ENCODE measurements at regions not wholly inside any gene's neighbourhood (a gene's known extent, or its start where the extent isn't known, plus 50 kb on each side); places are given as distances from the start of the nearest gene placed in this dataset.
A peak's percentile ranks its signal among the peaks of the same experiment; 100 is the strongest.

GRCh38 chr14:95979339-95980042 lies 59.7 kb upstream of the C14orf132 start:
- H3K4me2 ChIP-seq (ENCODE audit: low read length, poor library complexity, severe bottlenecking) = no peak overlapping the region
- H2BK12ac ChIP-seq (ENCODE audit: low read length in 2 of 2) = no peak overlapping the region
- H3K36me3 ChIP-seq (ENCODE audit: control insufficient read depth in 1 of 2, insufficient read depth in 2 of 2, low read depth in 1 of 2, low read length in 2 of 2) = no peaks in the 10 kb centered on the region
- no peak overlapping the region for H3K4me3 ChIP-seq (ENCODE audit: insufficient read depth in 1 of 2, low read depth in 1 of 2, low read length in 2 of 2)
- H3K27ac ChIP-seq (ENCODE audit: low read length, poor library complexity, severe bottlenecking) = no peak overlapping the region
- H3K14ac ChIP-seq (ENCODE audit: low read length in 2 of 2) = no peak overlapping the region
- no peak overlapping the region for H4K8ac ChIP-seq (ENCODE audit: low read length)
- H2BK120ac ChIP-seq (ENCODE audit: low read depth, low read length) = no peak overlapping the region
- H3K4me1 ChIP-seq (ENCODE audit: control insufficient read depth, insufficient read depth, low read depth, low read length) = peaks cover 2% of the 10 kb centered on the region
- no peaks in the 10 kb centered on the region for H3K79me1 ChIP-seq (replicated peaks; ENCODE audit: low read length, poor library complexity, severe bottlenecking)
- H3K4ac ChIP-seq (ENCODE audit: low read depth in 1 of 2, low read length in 2 of 2) = no peak overlapping the region
- H3K27me3 ChIP-seq (ENCODE audit: control insufficient read depth in 1 of 2, insufficient read depth in 1 of 2, low read length in 2 of 2) = peaks cover 43 to 50% of the 10 kb centered on the region in 2 experiments
- no peak overlapping the region for H2AK5ac ChIP-seq (ENCODE audit: low read length, severe bottlenecking)
- H2BK15ac ChIP-seq (ENCODE audit: low read depth, poor library complexity, severe bottlenecking) = no peak overlapping the region
- no peak overlapping the region for H4K91ac ChIP-seq (ENCODE audit: low read length)
- H3K23ac ChIP-seq (ENCODE audit: low read length in 2 of 2) = no peak overlapping the region
- no peaks in the 10 kb centered on the region for H3K9me3 ChIP-seq (ENCODE audit: control insufficient read depth, low read length)
- WGBS = 14% methylated on average over 6 of the region's 7 CpGs
- no peak overlapping the region for H3K18ac ChIP-seq (ENCODE audit: low read depth in 1 of 2, low read length in 2 of 2)
- DNase-seq = no peak
- H2AFZ ChIP-seq (ENCODE audit: low read depth, low read length) = no peak overlapping the region
- H3K9ac ChIP-seq (ENCODE audit: low read length) = no peak overlapping the region
- no peak overlapping the region for H2BK5ac ChIP-seq (ENCODE audit: low read depth, low read length, poor library complexity, severe bottlenecking)

DNA sequence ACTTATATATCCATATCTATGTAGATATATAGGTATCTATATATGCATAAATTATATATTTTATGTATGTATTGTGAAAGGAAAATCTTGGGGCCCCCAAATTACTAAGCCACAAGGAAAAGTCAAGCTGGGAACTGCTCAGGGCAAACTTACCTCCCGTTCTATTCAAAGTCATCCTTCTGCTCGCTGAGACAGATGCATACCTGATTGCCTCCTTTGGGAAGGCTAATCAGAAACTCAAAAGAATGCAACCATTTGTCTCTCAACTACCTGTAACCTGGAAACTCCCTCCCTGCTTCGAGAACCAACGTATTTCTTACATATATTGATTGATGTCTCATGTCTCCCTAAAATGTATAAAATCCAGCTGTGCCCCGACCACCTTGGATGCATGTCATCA lies 58.8 kb upstream of the C14orf132 start:
- no peak overlapping the region for H3K23ac ChIP-seq (ENCODE audit: low read length in 2 of 2)
- WGBS = 18% methylated on average over 5 of the region's 5 CpGs

DNA sequence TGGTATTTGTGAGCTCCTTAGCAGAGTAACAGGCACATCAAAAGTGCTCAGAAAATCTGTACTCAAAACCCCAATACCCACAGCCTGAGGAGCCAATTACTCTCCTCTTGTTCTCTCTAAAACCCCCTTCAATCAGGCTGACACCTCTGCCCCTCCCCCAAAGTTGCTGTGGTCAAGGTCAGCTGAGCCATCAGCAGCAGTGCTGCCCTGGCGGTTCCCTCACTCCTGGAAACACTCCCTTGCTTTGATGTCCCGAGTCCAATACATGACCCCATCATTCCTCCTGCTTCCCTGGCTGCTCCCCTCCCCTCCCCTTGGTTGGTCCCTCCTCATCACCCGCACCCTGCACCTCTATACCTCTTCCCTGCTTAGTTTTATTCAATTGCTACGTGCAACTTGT lies 57.2 kb upstream of the C14orf132 start:
- WGBS = 65% methylated on average over 4 of the region's 4 CpGs
- no peak overlapping the region for H3K18ac ChIP-seq (ENCODE audit: low read depth in 1 of 2, low read length in 2 of 2)
- H3K23ac ChIP-seq (ENCODE audit: low read length in 2 of 2) = no peak overlapping the region

More for the DNA sequence above, 58.8 kb upstream of the C14orf132 start:
- H3K14ac ChIP-seq (ENCODE audit: low read length in 2 of 2) = no peak overlapping the region
- H3K27me3 ChIP-seq (ENCODE audit: control insufficient read depth in 1 of 2, insufficient read depth in 1 of 2, low read length in 2 of 2) = peaks cover 43 to 54% of the 10 kb centered on the region in 2 experiments
- no peak overlapping the region for H3K4ac ChIP-seq (ENCODE audit: low read depth in 1 of 2, low read length in 2 of 2)
- no peak overlapping the region for H3K9ac ChIP-seq (ENCODE audit: low read length)
- H3K18ac ChIP-seq (ENCODE audit: low read depth in 1 of 2, low read length in 2 of 2) = no peak overlapping the region
- H3K9me3 ChIP-seq (ENCODE audit: control insufficient read depth, low read length) = no peaks in the 10 kb centered on the region
- H3K4me1 ChIP-seq (ENCODE audit: control insufficient read depth, insufficient read depth, low read depth, low read length) = peaks cover 2% of the 10 kb centered on the region
- H2AK5ac ChIP-seq (ENCODE audit: low read length, severe bottlenecking) = no peak overlapping the region
- no peak overlapping the region for H2AFZ ChIP-seq (ENCODE audit: low read depth, low read length)
- H2BK120ac ChIP-seq (ENCODE audit: low read depth, low read length) = no peak overlapping the region
- no peak overlapping the region for H3K4me3 ChIP-seq (ENCODE audit: insufficient read depth in 1 of 2, low read depth in 1 of 2, low read length in 2 of 2)
- no peak overlapping the region for H3K4me2 ChIP-seq (ENCODE audit: low read length, poor library complexity, severe bottlenecking)
- H3K79me1 ChIP-seq (replicated peaks; ENCODE audit: low read length, poor library complexity, severe bottlenecking) = no peaks in the 10 kb centered on the region
- no peak overlapping the region for H2BK12ac ChIP-seq (ENCODE audit: low read length in 2 of 2)
- no peak overlapping the region for H2BK5ac ChIP-seq (ENCODE audit: low read depth, low read length, poor library complexity, severe bottlenecking)
- no peak for DNase-seq
- no peaks in the 10 kb centered on the region for H3K36me3 ChIP-seq (ENCODE audit: control insufficient read depth in 1 of 2, insufficient read depth in 2 of 2, low read depth in 1 of 2, low read length in 2 of 2)
- H4K8ac ChIP-seq (ENCODE audit: low read length) = no peak overlapping the region
- H3K27ac ChIP-seq (ENCODE audit: low read length, poor library complexity, severe bottlenecking) = no peak overlapping the region
- H4K91ac ChIP-seq (ENCODE audit: low read length) = no peak overlapping the region
- H2BK15ac ChIP-seq (ENCODE audit: low read depth, poor library complexity, severe bottlenecking) = no peak overlapping the region

DNA sequence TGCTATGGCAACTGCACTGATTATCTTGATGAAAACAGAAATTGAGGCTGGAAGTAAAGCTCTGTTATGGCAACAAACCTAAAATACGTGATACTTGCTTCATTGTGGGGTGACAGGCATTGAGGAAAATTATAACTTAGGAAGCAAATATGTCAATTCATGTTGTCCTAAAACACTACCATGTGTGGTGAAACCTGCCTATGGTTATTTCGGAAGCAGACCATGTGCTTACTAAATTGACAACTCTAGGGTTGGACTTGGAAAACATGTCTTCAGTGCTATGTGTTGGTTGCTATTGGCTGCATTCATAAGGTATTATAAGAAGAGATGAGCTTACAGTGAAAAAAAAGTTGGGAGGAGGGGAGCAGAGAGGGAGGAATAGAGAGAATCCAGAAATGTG lies 55.0 kb upstream of the C14orf132 start:
- Histone ChIP-seq H3K27me3 (ENCODE audit: control insufficient read depth in 1 of 2, insufficient read depth in 1 of 2, low read length in 2 of 2) (peaks cover 43 to 57% of the 10 kb centered on the region in 2 experiments), H2BK15ac (ENCODE audit: low read depth, poor library complexity, severe bottlenecking) (no peak overlapping the region), H4K8ac (ENCODE audit: low read length) (no peak overlapping the region), H3K36me3 (ENCODE audit: control insufficient read depth in 1 of 2, insufficient read depth in 2 of 2, low read depth in 1 of 2, low read length in 2 of 2) (no peaks in the 10 kb centered on the region), H2BK120ac (ENCODE audit: low read depth, low read length) (no peak overlapping the region), H2BK12ac (ENCODE audit: low read length in 2 of 2) (no peak overlapping the region), H2BK5ac (ENCODE audit: low read depth, low read length, poor library complexity, severe bottlenecking) (no peak overlapping the region), H3K4ac (ENCODE audit: low read depth in 1 of 2, low read length in 2 of 2) (no peak overlapping the region), H3K79me1 (replicated peaks; ENCODE audit: low read length, poor library complexity, severe bottlenecking) (no peaks in the 10 kb centered on the region), H3K18ac (ENCODE audit: low read depth in 1 of 2, low read length in 2 of 2) (no peak overlapping the region), H3K23ac (ENCODE audit: low read length in 2 of 2) (no peak overlapping the region), H3K27ac (ENCODE audit: low read length, poor library complexity, severe bottlenecking) (no peak overlapping the region), H3K9ac (ENCODE audit: low read length) (no peak overlapping the region), H2AFZ (ENCODE audit: low read depth, low read length) (no peak overlapping the region), H3K9me3 (ENCODE audit: control insufficient read depth, low read length) (peaks cover 3% of the 10 kb centered on the region), H3K4me1 (ENCODE audit: control insufficient read depth, insufficient read depth, low read depth, low read length) (peaks cover 2% of the 10 kb centered on the region), H3K14ac (ENCODE audit: low read length in 2 of 2) (no peak overlapping the region), H4K91ac (ENCODE audit: low read length) (no peak overlapping the region), H3K4me2 (ENCODE audit: low read length, poor library complexity, severe bottlenecking) (no peak overlapping the region), H2AK5ac (ENCODE audit: low read length, severe bottlenecking) (no peak overlapping the region), H3K4me3 (ENCODE audit: insufficient read depth in 1 of 2, low read depth in 1 of 2, low read length in 2 of 2) (no peak overlapping the region)
- no peak for DNase-seq
- WGBS = 86% methylated on average over 2 of the region's 2 CpGs

More for the DNA sequence above, 57.2 kb upstream of the C14orf132 start:
- Histone ChIP-seq H3K79me1 (replicated peaks; ENCODE audit: low read length, poor library complexity, severe bottlenecking) (no peaks in the 10 kb centered on the region), H2BK5ac (ENCODE audit: low read depth, low read length, poor library complexity, severe bottlenecking) (no peak overlapping the region), H3K27me3 (ENCODE audit: control insufficient read depth in 1 of 2, insufficient read depth in 1 of 2, low read length in 2 of 2) (peaks cover 44 to 63% of the 10 kb centered on the region in 2 experiments), H3K14ac (ENCODE audit: low read length in 2 of 2) (no peak overlapping the region), H3K4me1 (ENCODE audit: control insufficient read depth, insufficient read depth, low read depth, low read length) (peaks cover 2% of the 10 kb centered on the region), H3K4me2 (ENCODE audit: low read length, poor library complexity, severe bottlenecking) (no peak overlapping the region), H3K9ac (ENCODE audit: low read length) (no peak overlapping the region), H4K91ac (ENCODE audit: low read length) (no peak overlapping the region), H3K36me3 (ENCODE audit: control insufficient read depth in 1 of 2, insufficient read depth in 2 of 2, low read depth in 1 of 2, low read length in 2 of 2) (no peaks in the 10 kb centered on the region), H2AFZ (ENCODE audit: low read depth, low read length) (peak overlapping the region; percentile 42), H4K8ac (ENCODE audit: low read length) (no peak overlapping the region), H2BK120ac (ENCODE audit: low read depth, low read length) (no peak overlapping the region), H3K4ac (ENCODE audit: low read depth in 1 of 2, low read length in 2 of 2) (no peak overlapping the region), H2BK12ac (ENCODE audit: low read length in 2 of 2) (no peak overlapping the region), H2AK5ac (ENCODE audit: low read length, severe bottlenecking) (no peak overlapping the region), H3K9me3 (ENCODE audit: control insufficient read depth, low read length) (no peaks in the 10 kb centered on the region), H2BK15ac (ENCODE audit: low read depth, poor library complexity, severe bottlenecking) (no peak overlapping the region), H3K4me3 (ENCODE audit: insufficient read depth in 1 of 2, low read depth in 1 of 2, low read length in 2 of 2) (no peak overlapping the region), H3K27ac (ENCODE audit: low read length, poor library complexity, severe bottlenecking) (no peak overlapping the region)
- no peak for DNase-seq

Measured in mesenchymal stem cell (in vitro differentiated cells and primary cell).